Subcutaneous abdominal adipose tissue (tissue), 5 donors: ENCODE measurements at regions not wholly inside any gene's neighbourhood (a gene's known extent, or its start where the extent isn't known, plus 50 kb on each side); places are given as distances from the start of the nearest gene placed in this dataset.

Experiments used
- H3K27ac ChIP-seq: one replicate; pipeline ENCODE4 v1.7.0; 2013; ENCODE audit warnings: low read depth, mild to moderate bottlenecking, inconsistent platforms, low read length, moderate library complexity
- H3K27me3 ChIP-seq, 5 donors: one replicate each; pipeline ENCODE4 v1.7.0; 2013; ENCODE audit warnings: low read length in 5 of 5, inconsistent platforms in 1 of 5; ENCODE audit not compliant: control insufficient read depth in 5 of 5, insufficient read depth in 4 of 5
- H3K36me3 ChIP-seq, 5 donors: one replicate each; pipeline ENCODE4 v1.7.0; 2013; ENCODE audit warnings: low read length in 5 of 5; ENCODE audit not compliant: control insufficient read depth in 5 of 5, insufficient read depth in 5 of 5
- H3K4me1 ChIP-seq, 5 donors: one replicate each; pipeline ENCODE4 v1.7.0; 2013; ENCODE audit warnings: low read length in 5 of 5, mild to moderate bottlenecking in 3 of 5, moderate library complexity in 1 of 5; ENCODE audit not compliant: control insufficient read depth in 5 of 5, insufficient read depth in 5 of 5
- H3K4me3 ChIP-seq, 5 donors: one replicate each; pipeline ENCODE4 v1.7.0; 2013; ENCODE audit warnings: low read length in 5 of 5, low read depth in 1 of 5
- H3K9ac ChIP-seq, 5 donors: one replicate each; pipeline ENCODE4 v1.7.0; 2013; ENCODE audit warnings: low read length in 5 of 5, mild to moderate bottlenecking in 4 of 5, moderate library complexity in 3 of 5
- H3K9me3 ChIP-seq, 5 donors: one replicate each; pipeline ENCODE4 v1.7.0; 2013; ENCODE audit warnings: low read length in 5 of 5; ENCODE audit not compliant: control insufficient read depth in 5 of 5
- donor health status: healthy.
- donor health status: healthy.
- donor health status: healthy.
- donor health status: healthy.
- donor health status: healthy.

DNA sequence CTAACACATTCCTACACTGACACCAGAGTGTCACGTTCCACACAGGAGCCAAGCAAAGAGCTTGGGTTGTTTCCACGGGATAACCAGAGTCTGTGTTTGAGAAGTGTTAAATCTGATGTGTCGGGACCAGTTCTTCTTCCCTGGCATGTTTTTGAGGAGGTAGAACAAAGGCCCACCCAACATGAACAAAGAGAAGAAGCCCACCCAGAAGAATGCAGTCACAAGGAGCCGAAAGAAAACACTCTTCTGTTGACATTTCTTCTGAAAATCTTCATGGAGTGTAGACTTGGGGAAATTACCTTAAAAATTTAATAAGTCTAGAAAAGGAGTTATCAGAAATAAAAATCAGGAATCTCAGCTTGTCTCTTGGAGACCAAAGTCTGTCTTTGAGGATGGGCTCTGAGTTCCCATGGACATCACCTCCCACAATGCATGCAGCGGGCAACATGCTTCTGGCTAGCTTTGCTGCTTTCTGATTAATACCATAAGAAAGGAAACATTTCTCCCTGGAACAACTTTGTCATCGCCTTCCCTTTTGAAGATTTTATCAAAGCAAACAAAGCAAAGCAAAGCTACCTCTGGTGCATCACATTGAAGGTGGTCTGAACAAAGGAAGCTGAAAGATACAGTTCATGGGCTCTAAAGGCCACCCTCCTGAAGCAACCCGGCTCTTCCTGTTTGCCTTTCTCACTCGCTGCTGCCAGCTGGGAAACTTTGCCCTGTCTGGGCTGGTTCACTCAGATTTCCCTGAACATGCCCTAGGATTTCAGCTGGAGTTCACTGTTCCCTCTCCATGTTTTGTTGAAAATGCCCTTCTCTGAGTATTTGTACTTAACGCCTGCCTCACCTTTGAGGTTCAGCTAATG is 448.1 kb downstream of the KIF16B start:
- Histone ChIP-seq H3K4me3 (no peak overlapping the region), H3K27me3 (no peaks in the 10 kb centered on the region), H3K36me3 (no peaks in the 10 kb centered on the region), H3K27ac (no peak overlapping the region), H3K9ac (no peak overlapping the region), H3K9me3 (peaks cover 0 to 5% (median 0%) of the 10 kb centered on the region in 5 donors), H3K4me1 (peaks cover 0 to 9% (median 0%) of the 10 kb centered on the region in 5 donors)

- H3K9me3 ChIP-seq, result peaks cover 0 to 5% (median 0%) of the 10 kb centered on the region in 5 donors
- no peaks in the 10 kb centered on the region for H3K36me3 ChIP-seq
- no peak overlapping the region for H3K4me3 ChIP-seq
- H3K4me1 ChIP-seq, result peaks cover 0 to 9% (median 0%) of the 10 kb centered on the region in 5 donors
- H3K27ac ChIP-seq, result no peak overlapping the region
- H3K27me3 ChIP-seq, result no peaks in the 10 kb centered on the region
- H3K9ac ChIP-seq, result no peak overlapping the region
Measured at GRCh38 chr20:16124491-16124890, 448.8 kb downstream of the KIF16B start.

GRCh38 chr20:16123623-16124022 is 449.6 kb downstream of the KIF16B start:
- Histone ChIP-seq H3K4me3 (no peak overlapping the region), H3K27ac (no peak overlapping the region), H3K9me3 (peaks cover 0 to 2% (median 0%) of the 10 kb centered on the region in 5 donors), H3K4me1 (peaks cover 0 to 9% (median 0%) of the 10 kb centered on the region in 5 donors), H3K9ac (no peak overlapping the region), H3K27me3 (no peaks in the 10 kb centered on the region), H3K36me3 (no peaks in the 10 kb centered on the region)

GRCh38 chr20:16119909-16120308 is 453.3 kb downstream of the KIF16B start:
- Histone ChIP-seq H3K9me3 (no peaks in the 10 kb centered on the region), H3K27me3 (no peaks in the 10 kb centered on the region), H3K9ac (no peak overlapping the region), H3K4me3 (no peak overlapping the region), H3K36me3 (no peaks in the 10 kb centered on the region), H3K4me1 (peaks cover 0 to 14% (median 5%) of the 10 kb centered on the region in 5 donors), H3K27ac (no peak overlapping the region)

DNA sequence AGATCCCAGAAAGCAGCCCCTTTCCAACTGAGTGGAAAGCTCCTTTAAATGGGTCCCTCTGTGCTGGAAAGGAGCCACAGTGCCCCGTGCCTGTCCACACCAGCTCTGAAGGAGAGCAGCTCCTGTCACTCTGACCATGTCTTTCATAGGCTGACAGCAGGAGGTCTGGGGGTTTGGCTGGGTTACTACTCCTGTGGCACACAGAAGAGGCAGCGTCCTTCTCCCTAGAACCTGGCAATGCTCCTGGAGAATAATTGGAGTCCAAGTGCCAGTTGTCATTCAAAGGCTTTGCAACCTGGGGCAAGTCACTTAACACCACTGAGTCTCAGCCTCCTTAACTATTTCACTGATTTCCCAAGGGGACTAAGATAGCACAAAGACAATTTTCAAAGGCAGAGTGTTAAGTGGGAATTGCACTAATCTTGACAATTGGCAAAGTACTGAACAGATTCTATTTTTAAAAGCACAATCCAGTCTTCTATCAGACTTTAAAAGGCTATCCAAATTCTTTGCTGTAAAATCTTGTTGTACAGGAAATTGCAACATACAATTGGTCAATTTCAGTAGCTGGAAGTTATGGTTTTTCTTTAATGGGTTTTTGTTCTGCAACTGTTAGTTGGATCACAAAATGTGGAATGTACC is 457.2 kb downstream of the KIF16B start:
- no peaks in the 10 kb centered on the region for H3K36me3 ChIP-seq
- peaks cover 0 to 14% (median 5%) of the 10 kb centered on the region in 5 donors for H3K4me1 ChIP-seq
- no peak overlapping the region for H3K27ac ChIP-seq
- no peak overlapping the region for H3K9ac ChIP-seq
- H3K4me3 ChIP-seq, result no peak overlapping the region
- H3K9me3 ChIP-seq, result no peaks in the 10 kb centered on the region
- H3K27me3 ChIP-seq, result no peaks in the 10 kb centered on the region

- peaks cover 0 to 14% (median 5%) of the 10 kb centered on the region in 5 donors for H3K4me1 ChIP-seq
- H3K36me3 ChIP-seq, result no peaks in the 10 kb centered on the region
- no peak overlapping the region for H3K27ac ChIP-seq
- no peak overlapping the region for H3K4me3 ChIP-seq
- H3K27me3 ChIP-seq, result no peaks in the 10 kb centered on the region
- no peaks in the 10 kb centered on the region for H3K9me3 ChIP-seq
- no peak overlapping the region for H3K9ac ChIP-seq
Measured at GRCh38 chr20:16113736-16114135, 459.5 kb downstream of the KIF16B start.

DNA sequence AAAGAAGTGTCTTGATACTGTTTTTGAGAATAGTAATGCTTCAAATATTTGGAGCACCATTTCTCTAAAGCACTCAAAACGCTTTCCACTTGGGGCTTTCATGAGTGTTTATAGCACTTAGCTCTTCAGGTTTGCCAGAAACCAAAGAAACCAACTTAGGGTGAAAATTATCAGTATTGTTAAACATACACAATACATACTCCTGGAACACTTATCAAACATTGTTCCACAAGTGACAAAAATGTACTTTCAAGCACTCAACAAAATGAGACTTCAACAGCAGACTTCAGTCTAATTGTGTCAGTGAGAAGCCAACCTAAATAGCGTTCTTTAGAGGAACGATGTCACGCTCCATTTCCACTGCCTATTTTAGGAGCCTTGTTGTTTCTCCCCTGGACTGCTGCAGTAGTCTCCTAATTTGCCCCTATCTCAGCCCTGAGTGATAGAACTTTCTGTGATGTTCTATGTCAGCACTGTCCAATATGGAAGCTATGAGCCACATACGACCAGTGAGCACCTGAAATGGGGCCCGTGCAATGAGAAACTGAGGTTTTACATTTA is 461.3 kb downstream of the KIF16B start:
- Histone ChIP-seq H3K36me3 (no peaks in the 10 kb centered on the region), H3K4me1 (peaks cover 0 to 19% (median 7%) of the 10 kb centered on the region in 5 donors), H3K9me3 (no peaks in the 10 kb centered on the region), H3K27me3 (no peaks in the 10 kb centered on the region), H3K27ac (no peak overlapping the region), H3K9ac (no peak overlapping the region), H3K4me3 (no peak overlapping the region)

DNA sequence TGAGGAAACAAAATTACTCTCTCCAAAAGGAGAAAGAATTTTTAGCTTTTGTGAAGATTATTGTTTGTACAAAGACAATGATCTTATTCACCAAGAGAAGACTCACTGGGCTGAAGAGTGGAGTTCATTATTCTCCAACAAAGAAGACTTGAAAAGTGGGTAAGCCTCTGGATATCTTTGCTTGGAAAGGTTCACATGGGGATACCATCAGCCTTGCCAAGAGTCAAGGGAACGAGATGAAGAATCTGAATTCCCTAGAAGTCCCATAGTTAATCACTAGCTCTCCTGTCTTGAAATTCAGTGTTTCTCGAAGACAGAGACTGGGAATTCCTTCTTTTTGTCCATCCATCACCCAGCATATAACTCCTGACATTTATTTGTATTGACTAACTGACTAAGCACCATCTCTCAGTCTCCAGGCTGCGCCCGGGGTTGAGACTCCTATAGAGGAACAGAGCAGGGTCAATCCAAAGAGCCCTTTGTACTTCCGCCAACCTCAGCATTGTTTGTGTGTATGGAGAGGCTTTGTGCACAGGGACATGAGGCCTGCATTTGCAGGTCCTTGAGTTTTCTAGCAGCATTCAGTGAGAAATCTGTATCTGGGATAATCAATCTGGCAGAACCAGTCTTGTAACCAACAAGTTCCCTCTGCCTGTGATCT is 461.9 kb downstream of the KIF16B start:
- Histone ChIP-seq H3K36me3 (no peaks in the 10 kb centered on the region), H3K9me3 (no peaks in the 10 kb centered on the region), H3K27ac (no peak overlapping the region), H3K4me1 (peaks cover 0 to 14% (median 7%) of the 10 kb centered on the region in 5 donors), H3K4me3 (no peak overlapping the region), H3K9ac (no peak overlapping the region), H3K27me3 (no peaks in the 10 kb centered on the region)

GRCh38 chr20:16107172-16107870 is 465.9 kb downstream of the KIF16B start:
- H3K9ac ChIP-seq, result no peak overlapping the region

More at GRCh38 chr20:16107172-16107870, 465.9 kb downstream of the KIF16B start:
- Histone ChIP-seq H3K27ac (no peak overlapping the region), H3K36me3 (no peaks in the 10 kb centered on the region), H3K9me3 (no peaks in the 10 kb centered on the region), H3K4me1 (peaks cover 0 to 7% (median 5%) of the 10 kb centered on the region in 5 donors), H3K27me3 (no peaks in the 10 kb centered on the region), H3K4me3 (no peak overlapping the region)
